ENCODE measurements at regions not wholly inside any gene's neighbourhood (a gene's known extent, or its start where the extent isn't known, plus 50 kb on each side); places are given as distances from the start of the nearest gene placed in this dataset.

GRCh38 chr20:12170406-12170805 is 252.7 kb downstream of the BTBD3 start:
- Mint-ChIP-seq H3K4me1 (peaks cover 7 to 15% of the 10 kb centered on the region in 2 experiments), H3K9me3 (peaks cover 10 to 12% of the 10 kb centered on the region in 2 experiments), H3K36me3 (ENCODE audit: insufficient read depth in 1 of 3, low read depth in 3 of 3) (peaks cover 3 to 12% (median 3%) of the 10 kb centered on the region in 3 experiments; a peak in 4 of 7 replicates), H3K27ac (no peak overlapping the region), H3K27me3 (ENCODE audit: low read depth) (no peaks in the 10 kb centered on the region), H3K4me3 (no peak overlapping the region)
- no peak overlapping the region for H3T11ph ChIP-seq (ENCODE audit: low read length)
- H3K18ac ChIP-seq (ENCODE audit: insufficient read length, low read depth, low read length), result no peak overlapping the region
- no peak overlapping the region for H2BK120ac ChIP-seq (ENCODE audit: low read depth, low read length, poor library complexity, severe bottlenecking)
- no peak overlapping the region for H3K56ac ChIP-seq (ENCODE audit: insufficient read length, low read depth, low read length)
- H3K4me2 ChIP-seq (ENCODE audit: insufficient read depth, insufficient read length, low read length), result no peak overlapping the region
- H3K79me1 ChIP-seq (ENCODE audit: insufficient read depth, low read depth, low read length, poor library complexity, severe bottlenecking), result no peaks in the 10 kb centered on the region
- H4K20me1 ChIP-seq (ENCODE audit: control insufficient read depth, insufficient read depth, insufficient read length), result no peaks in the 10 kb centered on the region
- no peaks in the 10 kb centered on the region for H3K9me3 ChIP-seq (ENCODE audit: control insufficient read depth, low read depth, low read length)
- no peak overlapping the region for H3K14ac ChIP-seq (ENCODE audit: insufficient read depth, low read length)
- H4K5ac ChIP-seq (ENCODE audit: insufficient read length, low read depth, low read length), result no peak overlapping the region
- H2BK20ac ChIP-seq (ENCODE audit: low read depth, low read length, poor library complexity, severe bottlenecking), result no peak overlapping the region
- no peak overlapping the region for H2AFZ ChIP-seq (ENCODE audit: low read length)
- no peak for DNase-seq
- TF ChIP-seq CTCF (conservative IDR thresholded peaks at IDR 0.05), result no peak
- no peaks in the 10 kb centered on the region for H3K27me3 ChIP-seq (ENCODE audit: insufficient read depth, low read length)
- H4K91ac ChIP-seq (ENCODE audit: insufficient read length, low read depth, low read length), result no peak overlapping the region
- H2BK5ac ChIP-seq (ENCODE audit: insufficient read length, low read length), result no peak overlapping the region
- H3K9ac ChIP-seq (ENCODE audit: extremely low read depth, insufficient read length, low read length), result no peak overlapping the region
- H2BK12ac ChIP-seq (ENCODE audit: insufficient read length, low read depth, low read length), result no peak overlapping the region
- H2BK15ac ChIP-seq (ENCODE audit: low read depth, low read length), result no peak overlapping the region
- no CpG with 5 or more reads among the region's 1 CpG for WGBS (ENCODE audit: extremely low coverage, insufficient read length, low lambda C conversion rate)
- H3K23me2 ChIP-seq (ENCODE audit: insufficient read length, low read depth, low read length, poor library complexity, severe bottlenecking), result no peaks in the 10 kb centered on the region
- H2AK5ac ChIP-seq (ENCODE audit: insufficient read length, low read length), result no peak overlapping the region
- no peak overlapping the region for H4K8ac ChIP-seq (replicated peaks; ENCODE audit: insufficient read length, low read depth, low read length)
- H3K4me1 ChIP-seq (ENCODE audit: insufficient read depth, low read length), result no peaks in the 10 kb centered on the region
- H3K4ac ChIP-seq (ENCODE audit: low read depth, low read length), result no peak overlapping the region
- H3K79me2 ChIP-seq (ENCODE audit: insufficient read depth, low read length), result no peaks in the 10 kb centered on the region
- no peak overlapping the region for H3K27ac ChIP-seq (ENCODE audit: insufficient read length, low read depth, low read length)
- no peak overlapping the region for H3K23ac ChIP-seq (ENCODE audit: insufficient read length, low read depth, low read length)
